NCI-H146 treated with DMSO at 0.1 percent for 48 hours (cell line): ENCODE measurements at regions not wholly inside any gene's neighbourhood (a gene's known extent, or its start where the extent isn't known, plus 50 kb on each side); places are given as distances from the start of the nearest gene placed in this dataset.

Experiments
- DNase-seq: peaks from one replicate; lab custom pipeline; 2025; ENCODE audit not compliant: unreplicated experiment; lab: John Stamatoyannopoulos, UW

- no peak for DNase-seq
Observed at GRCh38 chr7:25358926-25359325, 130.6 kb upstream of the NPVF start.

- peak; percentile 81 for DNase-seq
Observed at GRCh38 chr7:25359471-25360059, 131.3 kb upstream of the NPVF start.

DNA sequence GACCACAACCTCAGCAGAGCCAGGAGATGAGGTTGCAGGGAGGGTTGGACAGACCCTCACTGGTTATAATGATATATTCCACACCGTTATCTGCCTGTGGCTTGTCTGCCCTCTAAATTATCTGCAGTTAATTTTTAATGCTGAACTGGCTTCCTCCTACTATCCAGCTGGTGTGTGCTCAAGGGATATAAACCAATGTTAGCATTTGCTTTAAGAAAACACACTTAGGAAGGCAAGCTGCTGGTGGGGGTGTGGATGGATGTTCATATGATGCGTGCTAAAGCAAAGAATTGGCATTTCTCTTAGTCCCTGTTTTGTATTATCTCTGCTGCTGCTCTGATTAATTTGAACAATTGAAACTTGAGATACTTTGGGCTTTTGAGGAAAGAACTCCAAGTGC lies 132.2 kb upstream of the NPVF start:
- peak; percentile 18 for DNase-seq

GRCh38 chr7:25361387-25361786 lies 133.1 kb upstream of the NPVF start:
- no peak for DNase-seq

DNA sequence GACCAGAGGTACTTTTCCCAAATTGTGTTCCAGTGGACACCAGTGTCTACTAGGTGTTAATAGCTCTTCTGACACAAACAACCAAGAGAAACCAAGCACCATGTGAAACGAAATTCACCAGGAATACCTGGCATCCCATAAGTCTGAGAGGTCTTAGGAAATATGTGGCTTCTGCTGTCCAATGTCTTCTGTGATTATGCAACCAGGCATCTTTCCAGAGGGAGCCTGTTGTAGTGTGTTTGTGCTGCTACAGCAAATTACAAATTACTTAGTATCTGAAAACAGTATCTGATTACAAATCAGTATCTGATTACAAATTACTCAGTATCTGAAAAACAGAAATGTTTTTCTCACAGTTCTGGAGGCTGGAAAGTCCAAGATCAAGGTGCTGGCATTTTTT lies 133.6 kb upstream of the NPVF start:
- no peak for DNase-seq

DNA sequence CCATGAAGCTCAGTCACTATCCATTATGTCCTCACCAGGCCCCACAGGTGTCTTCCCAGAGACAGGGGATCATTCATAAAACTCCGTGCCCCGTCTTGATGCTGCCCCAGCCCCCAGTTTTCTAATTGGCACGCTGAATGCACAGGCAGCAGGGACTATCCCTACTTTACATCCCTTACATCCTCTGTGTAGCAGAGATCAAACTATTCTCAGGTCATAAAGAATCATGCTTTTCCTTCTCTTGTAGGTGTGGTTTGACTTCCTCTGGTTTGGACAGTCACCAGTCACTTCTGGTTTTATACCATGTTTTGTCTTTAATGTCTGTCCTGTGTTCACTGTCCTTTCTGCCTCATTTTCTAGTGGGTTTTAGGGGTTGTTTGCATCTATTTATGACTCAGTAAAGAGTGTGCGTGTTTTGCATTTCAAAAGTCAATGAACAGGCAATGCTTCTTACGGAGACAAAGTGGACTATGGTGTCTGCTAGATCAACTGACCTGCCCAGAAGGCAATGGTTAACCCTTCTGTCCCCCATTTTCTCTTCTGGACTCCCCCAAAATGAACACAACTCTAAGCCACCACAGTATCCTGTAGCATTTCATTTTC lies 140.4 kb upstream of the NPVF start:
- DNase-seq: no peak

DNA sequence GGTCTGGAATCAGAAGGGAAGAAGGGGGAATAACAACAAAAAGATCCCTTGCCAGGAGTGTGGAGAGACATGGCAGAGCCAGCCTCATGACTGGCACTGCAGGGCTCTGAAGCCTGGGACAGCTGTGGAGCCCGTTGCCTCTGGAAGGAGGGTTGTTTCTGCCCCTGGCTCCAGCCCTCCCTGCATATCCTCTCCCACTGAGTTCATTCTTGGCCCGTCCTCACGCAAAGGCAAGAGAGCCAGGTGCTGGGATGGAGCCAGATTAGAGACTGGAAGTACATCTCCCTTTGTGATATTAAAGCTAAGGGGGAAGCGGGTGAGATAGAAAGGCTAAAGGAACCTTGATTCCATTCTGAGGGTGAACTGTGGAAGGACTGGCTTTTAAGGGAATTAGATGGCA lies 141.5 kb upstream of the NPVF start:
- DNase-seq: no peak

DNA sequence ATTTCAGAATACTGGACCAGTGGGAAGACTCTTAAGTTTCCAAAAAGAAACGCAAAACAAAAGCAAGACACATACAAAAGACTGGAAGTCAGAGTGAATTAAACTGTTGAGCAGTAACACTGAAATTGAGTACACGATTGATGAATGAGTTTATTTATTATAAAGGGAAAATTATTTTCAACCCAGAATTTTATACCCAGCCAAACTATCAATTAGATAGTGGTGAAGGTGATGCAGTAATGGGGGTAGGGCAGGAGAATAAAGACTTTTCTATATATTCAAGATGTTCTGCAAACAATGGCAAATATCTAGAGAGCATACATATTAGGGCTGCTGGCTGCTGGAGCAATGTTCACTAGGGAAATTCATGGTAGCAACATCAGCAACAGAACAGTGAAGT lies 143.7 kb upstream of the NPVF start:
- DNase-seq: no peak

GRCh38 chr7:25375805-25376600 lies 147.7 kb upstream of the NPVF start:
- no peak for DNase-seq

GRCh38 chr7:25379351-25380300 lies 151.3 kb upstream of the NPVF start:
- DNase-seq: no peak

DNA sequence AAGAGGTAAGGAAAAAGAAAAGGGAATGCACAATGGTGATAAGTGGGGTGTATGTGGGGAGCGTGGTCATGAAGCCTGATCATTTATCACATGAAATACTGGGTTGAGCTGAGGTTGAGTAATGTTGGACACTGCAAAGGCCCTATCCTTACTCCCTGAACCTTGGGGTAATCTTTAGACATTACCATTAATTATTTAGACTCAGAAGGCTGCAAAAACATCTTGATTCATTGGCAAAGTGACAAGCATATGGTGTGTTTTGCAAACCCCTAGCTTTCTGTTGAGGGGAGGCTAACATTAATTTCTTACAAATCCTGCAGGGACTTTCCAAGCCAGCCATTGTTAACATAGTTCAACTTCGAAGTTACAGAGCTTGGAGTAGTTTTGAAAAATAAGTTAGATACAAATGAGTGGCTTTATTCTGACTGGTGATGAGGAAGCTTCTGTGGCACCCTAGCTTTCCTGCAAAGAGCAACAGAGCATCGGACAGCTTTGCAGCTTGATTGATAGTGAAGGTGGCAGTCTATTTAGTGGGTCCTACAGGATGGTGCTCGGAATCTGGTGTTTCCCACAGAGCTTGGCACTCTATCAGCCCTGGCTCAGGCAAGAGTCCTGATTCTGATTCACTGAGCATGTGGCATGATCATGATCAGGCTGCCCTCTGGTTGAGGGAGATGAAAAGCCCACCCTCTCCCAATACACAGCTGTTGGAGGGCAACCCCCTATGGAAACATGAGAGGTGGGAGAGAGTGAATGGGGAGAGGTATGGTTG lies 153.7 kb upstream of the NPVF start:
- no peak for DNase-seq

DNA sequence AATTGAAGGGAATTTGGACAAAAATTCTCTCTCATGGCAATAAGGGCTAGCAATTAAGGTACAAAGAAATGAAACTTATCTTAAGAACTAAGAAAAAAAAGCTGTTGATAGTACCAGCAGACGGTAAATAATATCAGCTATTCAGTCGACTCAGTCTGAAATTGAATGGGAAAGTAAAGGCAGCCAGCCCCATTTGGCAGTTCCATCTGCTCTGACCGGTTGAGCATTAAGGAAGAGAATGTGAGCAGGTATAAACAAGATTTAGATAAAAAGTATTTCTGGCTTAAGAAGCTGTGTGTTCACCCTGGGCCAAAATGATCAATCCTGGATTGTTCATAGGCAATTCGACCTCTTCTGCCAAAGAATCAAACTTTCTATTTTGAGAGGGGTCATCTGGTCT lies 154.6 kb upstream of the NPVF start:
- DNase-seq: no peak

DNA sequence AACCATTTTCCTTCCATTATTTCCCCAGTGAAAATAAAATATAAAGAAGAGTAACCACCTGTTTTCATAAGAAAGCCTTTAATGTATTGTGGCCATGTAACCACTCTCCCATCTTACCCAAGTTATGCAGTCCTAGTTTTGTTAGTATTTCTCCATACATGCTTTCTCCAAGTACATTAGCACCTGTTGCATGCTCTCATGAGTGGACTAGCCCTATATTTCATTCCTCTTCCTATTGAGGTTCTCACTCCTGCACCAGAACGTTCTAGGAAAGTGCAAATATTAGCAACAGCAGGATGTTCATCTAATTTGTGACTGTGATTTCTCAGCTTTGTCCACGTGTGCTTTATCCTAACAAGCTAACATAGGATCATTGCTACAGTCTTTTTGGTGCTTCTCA lies 155.1 kb upstream of the NPVF start:
- no peak for DNase-seq

DNA sequence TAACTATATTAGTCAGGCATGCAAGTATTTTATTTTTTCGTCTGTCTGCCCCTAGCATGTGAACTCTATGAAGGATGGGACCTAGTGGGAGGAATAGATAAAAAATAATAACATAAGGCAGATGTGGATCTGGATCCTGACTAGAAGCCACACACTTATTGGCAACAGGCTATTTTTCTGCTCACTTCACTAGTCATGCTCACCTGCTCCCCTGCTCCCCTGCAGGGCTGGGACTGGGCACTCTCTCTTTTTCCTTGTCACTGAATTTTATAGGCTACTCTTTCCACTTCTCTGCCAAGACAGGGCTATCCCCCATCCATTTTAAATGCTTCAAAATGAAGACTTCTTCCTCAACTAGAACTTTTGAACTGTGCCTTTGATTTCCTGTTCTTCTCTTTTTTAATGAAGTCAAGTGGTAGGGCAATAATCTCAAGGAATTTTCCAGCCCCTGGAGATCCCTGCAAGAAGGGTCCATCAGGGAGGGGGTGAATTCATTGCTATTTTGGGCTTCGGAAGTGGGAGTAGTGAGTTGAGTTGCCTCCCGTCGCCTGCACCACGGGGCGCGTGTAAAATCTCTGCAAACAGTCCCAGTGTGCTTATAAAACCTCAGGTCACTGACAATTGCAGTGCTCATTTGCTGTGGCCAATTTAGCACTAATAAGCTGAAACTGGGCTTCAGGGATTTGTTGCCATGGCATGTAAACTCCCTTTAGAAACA lies 156.7 kb upstream of the NPVF start:
- DNase-seq: peak; percentile 19

DNA sequence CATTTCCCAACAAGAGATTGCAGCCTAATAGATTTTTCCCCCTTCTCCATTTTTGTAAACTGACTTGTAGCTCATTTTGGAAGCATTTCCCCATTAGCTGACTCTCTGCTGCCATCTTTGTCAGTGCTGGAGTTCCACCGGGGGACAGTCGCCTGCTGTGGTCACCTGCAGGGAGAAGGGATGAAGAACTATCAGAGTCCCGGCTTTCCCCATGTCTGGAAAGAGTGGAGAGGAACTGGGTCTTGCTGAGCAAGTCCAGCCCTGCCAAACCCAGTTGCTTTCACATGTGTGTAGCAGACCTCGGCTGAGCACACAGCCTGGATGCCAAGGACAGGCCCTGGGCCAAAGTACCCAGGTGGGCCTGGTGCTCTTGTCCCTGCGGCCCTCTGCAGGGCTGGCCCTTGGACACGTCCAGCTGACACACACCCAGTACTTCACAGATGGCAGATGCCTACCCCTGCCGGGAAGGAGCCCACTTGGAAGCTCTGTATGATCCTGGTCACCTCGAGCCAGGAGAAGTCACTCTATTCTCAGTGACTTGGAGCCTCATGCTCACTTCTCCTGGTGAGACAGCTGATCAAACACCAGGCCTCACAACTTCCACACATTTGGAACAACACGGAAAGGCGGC lies 157.3 kb upstream of the NPVF start:
- peak; percentile 19 for DNase-seq

GRCh38 chr7:25386311-25386744 lies 158.0 kb upstream of the NPVF start:
- DNase-seq: no peak

DNA sequence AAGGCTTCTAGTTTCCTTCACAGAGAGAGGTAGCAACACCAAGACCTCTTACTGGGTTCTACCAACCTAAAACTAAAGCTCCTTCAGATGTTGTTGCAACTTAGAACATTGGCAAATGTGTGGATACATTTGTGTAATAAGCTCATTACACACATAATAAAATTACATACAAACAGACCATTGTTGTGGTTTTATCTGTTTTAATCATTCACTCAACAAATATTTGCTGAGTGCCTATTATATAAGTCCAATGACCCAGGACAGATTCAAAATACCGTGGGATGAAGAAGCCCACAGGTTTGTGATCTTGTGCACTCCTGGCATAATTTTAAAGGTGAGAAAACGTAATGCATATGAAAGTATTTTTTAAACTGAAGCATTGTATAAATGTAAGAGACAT lies 160.4 kb upstream of the NPVF start:
- DNase-seq: no peak

- peak; percentile 51 for DNase-seq
Observed at GRCh38 chr7:25389489-25390106, 161.3 kb upstream of the NPVF start.

DNA sequence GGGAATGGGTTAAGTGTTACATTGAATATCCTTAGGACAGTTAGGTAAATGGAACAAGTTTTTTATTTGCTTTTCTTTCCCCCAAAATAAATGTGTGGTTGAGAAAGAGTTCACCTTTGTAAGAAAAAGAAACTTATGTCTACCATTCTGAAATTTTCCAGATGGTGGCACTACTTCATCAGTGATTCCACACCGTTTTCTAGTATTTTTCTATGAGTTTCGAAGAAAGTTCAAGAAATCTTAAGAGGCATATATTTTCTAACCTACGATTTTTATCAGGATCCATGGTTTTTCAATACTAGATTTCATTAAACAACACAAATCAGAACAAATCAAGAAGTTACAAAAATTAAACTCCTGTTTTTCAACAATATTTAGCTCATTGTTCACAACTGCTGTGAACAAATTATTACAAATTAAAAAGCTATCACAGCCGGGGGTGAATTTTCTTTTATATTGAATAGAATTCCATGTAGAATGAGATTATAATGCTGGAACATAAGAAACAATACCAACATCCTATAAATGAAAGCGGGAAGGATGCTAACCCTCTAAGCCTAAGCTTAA lies 163.1 kb upstream of the NPVF start:
- DNase-seq: peak; percentile 1
